ENCODE measurements at regions not wholly inside any gene's neighbourhood (a gene's known extent, or its start where the extent isn't known, plus 50 kb on each side); places are given as distances from the start of the nearest gene placed in this dataset.

GRCh38 chr3:88440701-88441100 lies 290.9 kb downstream of the C3orf38 start (continued):
- TF ChIP-seq ZNF112 (tag by site-specific recombination; IDR thresholded peaks at IDR 0.05): no peak

- POLR2A ChIA-PET: no interaction called here
- no peaks in the 10 kb centered on the region for H3K4me1 ChIP-seq (ENCODE audit: control insufficient read depth, insufficient read depth, low read length)
- H3K36me3 ChIP-seq (ENCODE audit: control insufficient read depth in 2 of 2, insufficient read depth in 1 of 2, low read length in 2 of 2): no peaks in the 10 kb centered on the region
- H3K9me3 ChIP-seq (ENCODE audit: control insufficient read depth, insufficient read depth, low read depth, low read length): no peaks in the 10 kb centered on the region
- H3K27ac ChIP-seq (ENCODE audit: extremely low read depth, low read depth, low read length): no peak overlapping the region
- no peak overlapping the region for H3K4me3 ChIP-seq (ENCODE audit: low read depth, low read length)
- no peak for TF ChIP-seq BCL6B (tag by site-specific recombination; IDR thresholded peaks at IDR 0.05)
- TF ChIP-seq ZNF366 (tag by site-specific recombination; conservative IDR thresholded peaks at IDR 0.05): no peak
- TF ChIP-seq ZNF148 (tag by site-specific recombination; IDR thresholded peaks at IDR 0.05; ENCODE audit: borderline replicate concordance): no peak
- no peak for TF ChIP-seq ZSCAN5A (tag by site-specific recombination; IDR thresholded peaks at IDR 0.05)
- TF ChIP-seq ZSCAN30 (tag by site-specific recombination; IDR thresholded peaks at IDR 0.05): no peak
- no peak for TF ChIP-seq SCRT1 (tag by site-specific recombination; IDR thresholded peaks at IDR 0.05; ENCODE audit: borderline replicate concordance)
- TF ChIP-seq HOXD13 (CRISPR knock-in tag; IDR thresholded peaks at IDR 0.05; ENCODE audit: borderline replicate concordance): no peak
- no peak for TF ChIP-seq ZSCAN16 (tag by site-specific recombination; IDR thresholded peaks at IDR 0.05)
- TF ChIP-seq SETDB1 (IDR thresholded peaks at IDR 0.05; ENCODE audit: insufficient read length, low read length): no peak
- TF ChIP-seq ZNF132 (tag by site-specific recombination; IDR thresholded peaks at IDR 0.05; ENCODE audit: borderline replicate concordance): no peak
- no peak for TF ChIP-seq ZNF23 (tag by site-specific recombination; IDR thresholded peaks at IDR 0.05; ENCODE audit: borderline replicate concordance)
- TF ChIP-seq ZNF394 (tag by site-specific recombination; IDR thresholded peaks at IDR 0.05; ENCODE audit: borderline replicate concordance): no peak
- TF ChIP-seq ZNF350 (tag by site-specific recombination; IDR thresholded peaks at IDR 0.05): no peak
- no peak for TF ChIP-seq YY1 (tag by site-specific recombination; IDR thresholded peaks at IDR 0.05)
- no peak for TF ChIP-seq ZBTB44 (tag by site-specific recombination; IDR thresholded peaks at IDR 0.05)
- TF ChIP-seq SP2 (tag by site-specific recombination; IDR thresholded peaks at IDR 0.05): no peak
- TF ChIP-seq IKZF3 (tag by site-specific recombination; IDR thresholded peaks at IDR 0.05): no peak
- TF ChIP-seq ZNF146 (tag by site-specific recombination; IDR thresholded peaks at IDR 0.05): no peak
- TF ChIP-seq ZNF549 (tag by site-specific recombination; IDR thresholded peaks at IDR 0.05): no peak
- CTCF ChIA-PET: no interaction called here
These were observed 293.3 kb downstream of the C3orf38 start for GRCh38 chr3:88443066-88443465.

Data from HEK293 (cell line).